Upper lobe of left lung (tissue), 6 donors: ENCODE measurements at regions not wholly inside any gene's neighbourhood (a gene's known extent, or its start where the extent isn't known, plus 50 kb on each side); places are given as distances from the start of the nearest gene placed in this dataset.

Source experiments
- ATAC-seq, 2 donors: fragments of 200-7000 bp; cut with Tn5 transposase; one replicate each; pipeline ENCODE4 v1.9.1; 2022; ENCODE audit warnings: mild to moderate bottlenecking in 2 of 2, moderate library complexity in 2 of 2; ENCODE audit not compliant: low FRiP score in 2 of 2
- DNase-seq, 2 donors: peaks; one replicate each; pipeline ENCODE4 v3.0.0-alpha.2; 2019 to 2020
- H3K27ac ChIP-seq, 4 donors: fragments of 200-600 bp; sonication (generic); one replicate each; pipeline ENCODE4 v1.5.1; 2016 to 2019
- H3K27me3 ChIP-seq, 4 donors: fragments of 200-600 bp; sonication (generic); one replicate each; pipeline ENCODE4 v1.5.1; 2017 to 2019
- H3K36me3 ChIP-seq, 4 donors: fragments of 200-600 bp; sonication (generic); one replicate each; pipeline ENCODE4 v1.5.1; 2016 to 2019
- H3K4me1 ChIP-seq, 4 donors: fragments of 200-600 bp; sonication (generic); one replicate each; pipeline ENCODE4 v1.5.1; 2018 to 2019
- H3K4me3 ChIP-seq, 4 donors: fragments of 200-600 bp; sonication (generic); one replicate each; pipeline ENCODE4 v1.5.1; 2017 to 2019; ENCODE audit warnings: mild to moderate bottlenecking in 2 of 4, moderate library complexity in 1 of 4
- H3K9me3 ChIP-seq, 4 donors: fragments of 200-600 bp; sonication (generic); one replicate each; pipeline ENCODE4 v1.5.1; 2018 to 2019
- CTCF ChIP-seq, 6 experiments: fragments of 450-650 bp in 4 of 6; fragments of 200-600 bp in 2 of 6; sonication (generic) in 2 of 6; IDR thresholded peaks; one replicate each; pipeline ENCODE4 v1.5.1; 2016 to 2019; ENCODE audit warnings: antibody characterized with exemption in 6 of 6
- EP300 ChIP-seq, 4 donors: sonication (generic); formaldehyde crosslinking; IDR thresholded peaks; one replicate each; pipeline ENCODE4 v1.5.1; 2017; ENCODE audit warnings: antibody characterized with exemption in 4 of 4, control low read depth in 2 of 4
- POLR2A ChIP-seq, 4 donors: fragments of 450-650 bp; IDR thresholded peaks; one replicate each; pipeline ENCODE4 v1.5.1; 2016 to 2017; ENCODE audit warnings: antibody characterized with exemption in 4 of 4, mild to moderate bottlenecking in 2 of 4
- POLR2AphosphoS5 ChIP-seq, 2 donors: sonication (generic); formaldehyde crosslinking; IDR thresholded peaks; one replicate each; pipeline ENCODE4 v1.5.1; 2017; ENCODE audit warnings: antibody characterized with exemption in 2 of 2
- WGBS, 2 donors: methylation state at CpG; one replicate each; pipeline ENCODE4 v1.1.5; 2017 to 2018; 5-methylcytosine and 5-hydroxymethylcytosine counted together
- donor health status: DM: no; HTN: no; CAD: no; lungs with moderate emphysema.
- donor health status: DM: no; HTN: yes; CAD: no; lungs with severe emphysema.

GRCh38 chr10:69739634-69740033 is 62.1 kb upstream of the COL13A1 start:
- H3K27ac ChIP-seq: no peak overlapping the region
- ATAC-seq (no peak), DNase-seq (no peak)
- no peak overlapping the region for H3K4me3 ChIP-seq
- H3K27me3 ChIP-seq: no peaks in the 10 kb centered on the region
- H3K36me3 ChIP-seq: no peaks in the 10 kb centered on the region
- 60 to 69% methylated on average over 6 to 7 of the region's 7 CpGs for WGBS, 2 donors
- no peaks in the 10 kb centered on the region for H3K9me3 ChIP-seq
- no peak for TF ChIP-seq EP300 (IDR thresholded peaks at IDR 0.05)
- TF ChIP-seq POLR2A (IDR thresholded peaks at IDR 0.05): no peak
- no peak for TF ChIP-seq CTCF (IDR thresholded peaks at IDR 0.05)
- no peak for TF ChIP-seq POLR2AphosphoS5 (IDR thresholded peaks at IDR 0.05)
- H3K4me1 ChIP-seq: no peaks in the 10 kb centered on the region

GRCh38 chr10:69740126-69740525 is 61.6 kb upstream of the COL13A1 start:
- WGBS, 2 donors: 75 to 79% methylated on average over 3 of the region's 3 CpGs
- Histone ChIP-seq H3K4me3 (no peak overlapping the region), H3K36me3 (no peaks in the 10 kb centered on the region), H3K9me3 (no peaks in the 10 kb centered on the region), H3K27me3 (no peaks in the 10 kb centered on the region), H3K27ac (no peak overlapping the region), H3K4me1 (no peaks in the 10 kb centered on the region)
- ATAC-seq: no peak
- DNase-seq: no peak
- TF ChIP-seq CTCF (IDR thresholded peaks at IDR 0.05) (no peak), EP300 (IDR thresholded peaks at IDR 0.05) (no peak), POLR2AphosphoS5 (IDR thresholded peaks at IDR 0.05) (no peak), POLR2A (IDR thresholded peaks at IDR 0.05) (no peak)

- 81 to 95% methylated on average over 1 of the region's 1 CpG for WGBS, 2 donors
- H3K9me3 ChIP-seq: no peaks in the 10 kb centered on the region
- no peak for ATAC-seq
- no peak for TF ChIP-seq EP300 (IDR thresholded peaks at IDR 0.05)
- no peak for TF ChIP-seq POLR2A (IDR thresholded peaks at IDR 0.05)
- no peak for TF ChIP-seq POLR2AphosphoS5 (IDR thresholded peaks at IDR 0.05)
- no peak for TF ChIP-seq CTCF (IDR thresholded peaks at IDR 0.05)
- H3K36me3 ChIP-seq: no peaks in the 10 kb centered on the region
- no peak overlapping the region for H3K4me3 ChIP-seq
- no peak for DNase-seq
- no peaks in the 10 kb centered on the region for H3K27me3 ChIP-seq
- H3K27ac ChIP-seq: no peak overlapping the region
- no peaks in the 10 kb centered on the region for H3K4me1 ChIP-seq
Observed at GRCh38 chr10:69741252-69741651, 60.5 kb upstream of the COL13A1 start.

- 74 to 91% methylated on average over 5 of the region's 5 CpGs for WGBS, 2 donors
- TF ChIP-seq POLR2A (IDR thresholded peaks at IDR 0.05): no peak
- no peak for TF ChIP-seq EP300 (IDR thresholded peaks at IDR 0.05)
- no peak for TF ChIP-seq POLR2AphosphoS5 (IDR thresholded peaks at IDR 0.05)
- TF ChIP-seq CTCF (IDR thresholded peaks at IDR 0.05): no peak
Observed at GRCh38 chr10:69741671-69742355, 59.9 kb upstream of the COL13A1 start.

GRCh38 chr10:69742356-69742695 is 59.4 kb upstream of the COL13A1 start:
- Histone ChIP-seq H3K4me3 (no peak overlapping the region), H3K27me3 (no peaks in the 10 kb centered on the region), H3K4me1 (no peaks in the 10 kb centered on the region), H3K9me3 (no peaks in the 10 kb centered on the region), H3K36me3 (no peaks in the 10 kb centered on the region), H3K27ac (no peak overlapping the region)
- WGBS, 2 donors: 89 to 91% methylated on average over 1 of the region's 1 CpG
- no peak for ATAC-seq
- TF ChIP-seq POLR2AphosphoS5 (IDR thresholded peaks at IDR 0.05): no peak
- TF ChIP-seq POLR2A (IDR thresholded peaks at IDR 0.05): no peak
- no peak for DNase-seq

More at GRCh38 chr10:69741671-69742355, 59.9 kb upstream of the COL13A1 start:
- Histone ChIP-seq H3K36me3 (no peaks in the 10 kb centered on the region), H3K4me3 (no peak overlapping the region), H3K4me1 (no peaks in the 10 kb centered on the region), H3K9me3 (no peaks in the 10 kb centered on the region), H3K27ac (no peak overlapping the region), H3K27me3 (no peaks in the 10 kb centered on the region)
- DNase-seq (no peak), ATAC-seq (no peak)
